ENCODE measurements at regions not wholly inside any gene's neighbourhood (a gene's known extent, or its start where the extent isn't known, plus 50 kb on each side); places are given as distances from the start of the nearest gene placed in this dataset.

DNA sequence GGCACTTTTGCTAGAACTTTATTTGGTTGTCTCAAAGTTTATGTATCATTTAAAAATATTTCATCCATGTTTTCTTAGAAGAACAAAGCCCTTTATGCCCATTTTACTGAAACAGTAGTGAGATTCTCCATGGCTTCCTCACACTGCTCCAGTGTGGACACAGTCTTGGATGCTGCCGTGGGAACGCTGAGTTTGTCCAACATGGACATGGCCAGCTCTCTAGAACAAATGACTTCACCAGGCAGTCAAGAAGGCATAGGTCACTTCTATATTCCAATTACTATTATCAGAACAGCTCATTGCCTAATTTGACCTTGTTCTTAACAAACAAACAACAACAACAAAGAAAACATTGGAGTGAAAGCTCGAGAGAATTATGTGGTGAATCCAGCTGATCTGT, 414.1 kb upstream of the ID2 start:
- DNase-seq (ENCODE audit: extremely low read depth in 1 of 2, low read depth in 1 of 2) = no peak

DNA sequence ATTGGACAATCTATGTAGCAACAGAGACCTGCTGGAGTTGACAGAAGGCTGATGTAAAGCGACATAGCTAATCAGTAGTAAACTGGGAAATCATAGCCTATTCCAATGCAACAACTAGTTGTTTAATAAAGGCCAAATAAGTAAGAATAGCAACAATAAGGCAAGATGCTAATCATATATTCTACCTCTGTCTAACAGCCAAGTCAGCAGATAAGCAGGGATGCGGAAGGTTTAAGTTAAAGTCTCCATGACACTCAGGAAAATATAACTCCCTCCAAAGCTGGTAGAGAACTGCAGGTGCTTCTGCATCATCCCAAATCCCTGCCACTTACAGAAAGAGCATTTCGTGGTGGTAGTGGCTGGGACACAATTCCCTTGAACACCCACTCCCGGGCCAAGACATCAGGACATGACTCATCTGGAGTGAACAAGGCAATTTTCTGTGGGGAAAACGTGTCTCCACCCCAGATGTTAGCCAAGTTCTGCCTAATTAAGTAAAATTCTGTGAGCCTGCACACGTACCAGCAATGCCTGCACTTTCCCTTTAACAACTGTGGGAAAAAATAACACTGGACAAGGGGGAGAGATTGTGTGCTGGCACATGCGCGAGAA, 413.6 kb upstream of the ID2 start:
- no peak for DNase-seq (ENCODE audit: extremely low read depth in 1 of 2, low read depth in 1 of 2)

DNA sequence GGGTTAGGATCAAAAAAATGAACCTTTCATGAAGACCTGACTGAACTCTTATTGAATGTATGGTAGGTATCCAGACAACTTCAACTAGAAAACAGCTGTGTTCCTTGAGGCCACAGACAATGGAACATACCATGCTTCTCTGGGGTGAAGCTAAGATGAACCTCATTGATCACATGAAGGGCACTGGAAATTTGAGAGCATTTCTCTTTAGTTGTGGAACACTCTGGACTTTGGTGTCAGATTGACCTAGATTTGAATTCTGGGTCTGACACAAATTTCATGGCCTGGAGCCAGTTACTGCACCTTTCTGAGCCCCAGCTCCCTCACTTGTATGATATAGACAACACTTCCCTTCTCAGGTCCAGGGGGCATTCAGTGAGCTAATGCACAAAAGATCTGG, 411.2 kb upstream of the ID2 start:
- DNase-seq (ENCODE audit: extremely low read depth in 1 of 2, low read depth in 1 of 2) = no peak

- no peak for DNase-seq (ENCODE audit: extremely low read depth in 1 of 2, low read depth in 1 of 2)
Measured at GRCh38 chr2:8271461-8271860, 410.4 kb upstream of the ID2 start.

DNA sequence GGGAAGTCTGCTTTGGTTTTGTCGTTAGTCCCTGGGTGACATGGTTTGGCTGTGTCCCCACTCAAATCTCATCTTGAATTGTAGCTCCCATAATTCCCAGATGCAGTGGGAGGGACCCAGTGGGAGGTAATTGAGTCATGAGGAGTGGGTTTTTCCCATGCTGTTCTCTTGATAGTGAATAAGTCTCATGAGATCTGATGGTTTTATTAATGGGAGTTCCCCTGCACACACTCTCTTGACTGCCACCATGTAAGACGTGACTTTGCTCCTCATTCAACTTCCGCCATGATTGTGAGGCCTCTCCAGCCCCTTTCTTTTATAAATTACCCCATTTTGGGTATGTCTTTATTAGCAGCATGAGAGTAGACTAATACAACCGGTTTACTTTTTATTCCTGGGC, 405.8 kb upstream of the ID2 start:
- DNase-seq (ENCODE audit: extremely low read depth in 1 of 2, low read depth in 1 of 2) = no peak

DNA sequence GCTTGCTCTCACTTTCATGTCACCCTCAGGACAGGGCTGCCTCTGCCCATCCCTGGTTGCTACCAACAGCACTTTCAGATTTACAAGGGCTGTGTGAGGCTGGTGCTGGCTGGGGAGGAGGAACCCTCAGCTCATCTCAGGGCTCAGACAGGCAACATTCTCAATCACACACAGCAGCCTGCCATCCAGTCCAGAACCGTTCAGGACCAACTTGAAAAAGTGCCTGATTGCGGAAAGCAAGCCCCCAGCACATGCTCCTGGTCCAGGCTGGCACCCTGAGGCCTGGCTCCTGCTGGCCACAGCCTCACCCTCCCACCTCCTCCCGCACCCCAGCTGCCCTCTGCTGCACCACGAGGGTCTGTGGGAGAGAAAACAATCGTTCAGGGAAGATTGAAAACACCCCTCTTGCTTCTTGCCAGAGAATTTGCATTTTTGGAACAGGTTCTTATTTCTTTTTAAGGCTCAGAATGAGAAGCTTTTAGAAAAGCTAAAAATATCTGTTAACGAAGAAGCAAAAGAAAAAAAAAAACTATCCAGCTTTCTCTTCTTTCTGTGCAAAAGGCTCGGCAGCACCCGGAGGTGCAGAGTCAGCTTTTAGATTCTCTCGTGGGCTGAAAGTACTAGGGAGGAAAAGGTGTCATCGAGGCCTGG, 403.8 kb upstream of the ID2 start:
- no peak for DNase-seq (ENCODE audit: extremely low read depth in 1 of 2, low read depth in 1 of 2)

- no peak for DNase-seq (ENCODE audit: extremely low read depth in 1 of 2, low read depth in 1 of 2)
Measured at GRCh38 chr2:8278709-8279354, 403.0 kb upstream of the ID2 start.

- DNase-seq (ENCODE audit: extremely low read depth in 1 of 2, low read depth in 1 of 2) = no peak
Measured at GRCh38 chr2:8279506-8279905, 402.4 kb upstream of the ID2 start.

- DNase-seq (ENCODE audit: extremely low read depth in 1 of 2, low read depth in 1 of 2) = no peak
Measured at GRCh38 chr2:8281234-8281633, 400.6 kb upstream of the ID2 start.

GRCh38 chr2:8281950-8282857, 399.7 kb upstream of the ID2 start:
- DNase-seq (ENCODE audit: extremely low read depth in 1 of 2, low read depth in 1 of 2) = no peak

DNA sequence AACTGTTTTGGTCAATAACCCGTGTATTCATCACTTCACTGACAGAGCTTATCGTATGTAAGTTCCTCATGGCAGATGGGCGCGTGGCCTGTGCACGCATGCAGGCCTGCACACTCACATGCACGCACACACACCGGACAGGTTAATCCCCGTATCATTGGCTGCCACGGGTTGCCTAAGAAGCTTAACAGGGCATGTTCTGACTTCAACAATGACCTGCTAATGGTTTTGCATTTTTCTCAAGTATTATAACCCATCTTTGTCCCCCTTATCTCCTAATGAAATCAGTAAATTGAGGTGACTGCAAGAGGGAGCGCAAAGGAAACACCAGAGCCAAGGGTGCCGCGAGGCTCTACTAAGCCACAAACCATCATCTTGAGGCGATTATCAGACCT, 399.0 kb upstream of the ID2 start:
- no peak for DNase-seq (ENCODE audit: extremely low read depth in 1 of 2, low read depth in 1 of 2)

GRCh38 chr2:8285081-8285480, 396.8 kb upstream of the ID2 start:
- no peak for DNase-seq (ENCODE audit: extremely low read depth in 1 of 2, low read depth in 1 of 2)

- no peak for DNase-seq (ENCODE audit: extremely low read depth in 1 of 2, low read depth in 1 of 2)
Measured at GRCh38 chr2:8285898-8286297, 396.0 kb upstream of the ID2 start.

DNA sequence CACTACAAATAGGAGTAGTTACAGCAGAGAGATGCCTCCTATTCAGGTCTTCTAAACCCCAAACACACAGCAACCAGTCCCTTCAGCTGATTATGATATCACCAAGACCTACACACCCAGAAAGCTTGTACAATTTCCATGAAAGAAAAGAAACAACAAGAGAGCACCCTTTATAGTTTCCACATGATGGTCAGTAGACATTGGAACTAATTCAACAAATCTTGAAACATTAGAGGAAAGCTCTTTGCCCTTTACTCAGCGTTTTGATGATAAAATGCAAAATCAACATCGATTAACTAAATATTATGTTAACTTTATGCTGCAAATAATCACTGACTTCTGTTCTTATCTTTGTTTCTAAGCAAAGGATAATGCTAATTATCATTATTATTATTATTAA, 393.6 kb upstream of the ID2 start:
- no peak for DNase-seq (ENCODE audit: extremely low read depth in 1 of 2, low read depth in 1 of 2)

- DNase-seq (ENCODE audit: extremely low read depth in 1 of 2, low read depth in 1 of 2) = no peak
Measured at GRCh38 chr2:8289111-8289510, 392.7 kb upstream of the ID2 start.

DNA sequence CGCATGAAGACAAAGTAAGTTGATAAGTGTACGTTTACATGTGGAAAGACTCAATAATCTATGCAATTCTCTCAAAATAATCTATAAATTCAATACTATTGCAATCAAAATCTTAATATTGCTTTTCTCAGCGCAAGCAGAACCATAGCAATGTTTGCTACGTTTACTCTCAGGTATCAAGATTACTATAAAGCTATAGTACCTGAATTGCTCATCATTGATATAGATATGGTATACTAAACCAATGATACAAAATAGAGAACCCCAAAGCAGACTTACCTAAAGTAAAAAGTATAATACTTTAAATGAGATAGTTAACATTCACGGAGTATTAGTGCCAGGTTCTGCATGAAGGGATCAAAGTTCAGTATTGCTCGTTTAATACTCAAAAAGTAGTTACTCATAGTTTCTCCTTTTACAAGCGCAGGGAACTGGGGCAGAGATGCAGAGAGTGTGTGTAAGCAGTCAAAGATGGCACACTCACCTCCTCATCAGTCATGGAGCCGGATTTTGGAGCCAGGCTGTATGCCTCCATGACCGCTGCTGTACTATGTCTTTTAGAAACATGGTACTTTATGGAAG, 391.0 kb upstream of the ID2 start:
- no peak for DNase-seq (ENCODE audit: extremely low read depth in 1 of 2, low read depth in 1 of 2)

DNA sequence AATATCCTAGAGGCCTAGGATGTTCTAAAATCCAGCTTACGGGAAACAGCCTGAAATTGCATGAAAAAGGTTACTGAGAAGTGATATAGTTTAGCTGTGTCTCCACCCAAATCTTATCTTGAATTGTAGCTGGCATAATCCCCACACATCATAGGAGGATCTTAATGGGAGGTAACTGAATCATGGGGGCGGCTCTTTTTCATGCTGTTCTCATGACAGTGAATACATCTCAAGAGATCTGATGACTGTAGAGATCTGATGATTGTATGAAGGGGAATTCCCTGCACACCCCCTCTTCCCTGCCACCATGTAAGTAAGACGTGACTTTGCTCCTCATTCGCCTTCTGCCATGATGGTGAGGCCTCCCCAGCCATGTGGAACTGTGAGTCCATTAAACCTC, 385.6 kb upstream of the ID2 start:
- peak in 1 of 2 donors; percentile 27 for DNase-seq (ENCODE audit: extremely low read depth in 1 of 2, low read depth in 1 of 2)

- DNase-seq (ENCODE audit: extremely low read depth in 1 of 2, low read depth in 1 of 2) = no peak
Measured at GRCh38 chr2:8297376-8298231, 384.3 kb upstream of the ID2 start.

GRCh38 chr2:8298783-8299182, 383.1 kb upstream of the ID2 start:
- no peak for DNase-seq (ENCODE audit: extremely low read depth in 1 of 2, low read depth in 1 of 2)

DNA sequence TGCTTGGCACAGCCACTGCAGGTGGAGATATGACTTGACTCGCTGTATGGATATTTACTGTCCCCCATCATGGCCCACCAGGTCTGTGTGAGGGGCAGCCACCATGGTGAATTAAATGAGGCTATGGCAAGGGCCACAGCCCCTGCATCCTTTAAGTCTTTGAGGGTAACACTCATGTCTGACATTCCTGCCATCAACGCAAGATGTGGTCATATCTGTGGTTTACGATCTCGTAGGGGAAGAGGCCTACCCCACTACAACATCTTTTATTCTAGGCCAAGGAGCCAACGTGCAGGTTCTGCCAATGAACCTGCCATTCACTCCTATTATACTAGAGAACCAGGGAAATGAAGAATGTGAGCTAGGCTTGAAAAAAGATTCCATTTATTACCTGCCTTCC, 381.6 kb upstream of the ID2 start:
- no peak for DNase-seq (ENCODE audit: extremely low read depth in 1 of 2, low read depth in 1 of 2)
